Endothelial cell of umbilical vein (primary cell): ENCODE measurements at regions not wholly inside any gene's neighbourhood (a gene's known extent, or its start where the extent isn't known, plus 50 kb on each side); places are given as distances from the start of the nearest gene placed in this dataset.

Experiments
- EZH2 ChIP-seq: IDR thresholded peaks from 2 replicates; pipeline ENCODE4 v1.6.1; 2012; ENCODE audit warnings: borderline replicate concordance, low read depth, mild to moderate bottlenecking, moderate library complexity, low read length, inconsistent platforms; ENCODE audit not compliant: severe bottlenecking
- JUN ChIP-seq: IDR thresholded peaks from 2 replicates; pipeline ENCODE4 v1.6.1; 2011; ENCODE audit warnings: borderline replicate concordance, low read depth; ENCODE audit not compliant: insufficient read length, insufficient read depth
- MAX ChIP-seq: IDR thresholded peaks from 2 replicates; pipeline ENCODE4 v1.6.1; 2011; ENCODE audit not compliant: insufficient read depth, insufficient read length
- POLR2A ChIP-seq: IDR thresholded peaks from 2 replicates; pipeline ENCODE4 v1.6.1; 2012; ENCODE audit warnings: low read depth, mild to moderate bottlenecking, control low read depth, low read length
- POLR2AphosphoS5 ChIP-seq: IDR thresholded peaks from 2 replicates; pipeline ENCODE4 v1.6.1; 2012; ENCODE audit warnings: low read depth, mild to moderate bottlenecking, control low read depth, low read length, moderate library complexity; ENCODE audit not compliant: insufficient read depth
- TF ChIP-seq, protein P1 (sequence below), 2 donors: IDR thresholded peaks; 1 replicate in 1 of 2; 2 replicates in 1 of 2; pipeline ENCODE4 v1.5.1; 2011; ENCODE audit warnings: low read length in 2 of 2, mild to moderate bottlenecking in 2 of 2, moderate library complexity in 2 of 2, control low read depth in 1 of 2, inconsistent platforms in 1 of 2, low read depth in 1 of 2; ENCODE audit not compliant: insufficient read depth in 1 of 2; ENCODE audit errors: extremely low read depth in 1 of 2

DNA sequence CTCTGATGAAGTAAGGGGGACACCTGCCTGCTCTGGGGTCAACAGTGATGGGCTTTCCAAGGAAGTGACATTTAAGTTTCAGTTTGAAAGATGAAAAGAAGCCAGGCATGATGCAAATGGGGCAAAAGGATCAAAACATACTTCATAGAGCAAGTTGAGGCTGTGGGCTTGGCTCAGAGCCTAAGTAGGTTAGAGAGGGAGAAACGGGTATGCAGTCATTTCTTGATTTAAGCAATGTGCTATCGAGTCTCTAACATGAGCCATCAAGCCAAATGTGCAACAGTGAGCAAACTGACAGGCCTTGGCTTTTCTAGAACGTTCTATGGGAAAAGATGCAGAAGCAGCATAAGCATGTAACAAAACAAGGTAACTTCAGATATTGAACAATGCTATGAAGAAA, 80.6 kb downstream of the ADRB2 start:
- TF ChIP-seq EZH2 (no peak), POLR2AphosphoS5 (no peak), POLR2A (no peak), JUN (no peak), MAX (no peak)
- TF ChIP-seq, protein P1, sequence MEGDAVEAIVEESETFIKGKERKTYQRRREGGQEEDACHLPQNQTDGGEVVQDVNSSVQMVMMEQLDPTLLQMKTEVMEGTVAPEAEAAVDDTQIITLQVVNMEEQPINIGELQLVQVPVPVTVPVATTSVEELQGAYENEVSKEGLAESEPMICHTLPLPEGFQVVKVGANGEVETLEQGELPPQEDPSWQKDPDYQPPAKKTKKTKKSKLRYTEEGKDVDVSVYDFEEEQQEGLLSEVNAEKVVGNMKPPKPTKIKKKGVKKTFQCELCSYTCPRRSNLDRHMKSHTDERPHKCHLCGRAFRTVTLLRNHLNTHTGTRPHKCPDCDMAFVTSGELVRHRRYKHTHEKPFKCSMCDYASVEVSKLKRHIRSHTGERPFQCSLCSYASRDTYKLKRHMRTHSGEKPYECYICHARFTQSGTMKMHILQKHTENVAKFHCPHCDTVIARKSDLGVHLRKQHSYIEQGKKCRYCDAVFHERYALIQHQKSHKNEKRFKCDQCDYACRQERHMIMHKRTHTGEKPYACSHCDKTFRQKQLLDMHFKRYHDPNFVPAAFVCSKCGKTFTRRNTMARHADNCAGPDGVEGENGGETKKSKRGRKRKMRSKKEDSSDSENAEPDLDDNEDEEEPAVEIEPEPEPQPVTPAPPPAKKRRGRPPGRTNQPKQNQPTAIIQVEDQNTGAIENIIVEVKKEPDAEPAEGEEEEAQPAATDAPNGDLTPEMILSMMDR (IDR thresholded peaks at IDR 0.05; ENCODE audit: extremely low read depth in 1 of 2, insufficient read depth in 1 of 2, low read depth in 1 of 2, low read length in 2 of 2): no peak
